ENCODE measurements at regions not wholly inside any gene's neighbourhood (a gene's known extent, or its start where the extent isn't known, plus 50 kb on each side); places are given as distances from the start of the nearest gene placed in this dataset.

- TF ChIP-seq, protein P1, sequence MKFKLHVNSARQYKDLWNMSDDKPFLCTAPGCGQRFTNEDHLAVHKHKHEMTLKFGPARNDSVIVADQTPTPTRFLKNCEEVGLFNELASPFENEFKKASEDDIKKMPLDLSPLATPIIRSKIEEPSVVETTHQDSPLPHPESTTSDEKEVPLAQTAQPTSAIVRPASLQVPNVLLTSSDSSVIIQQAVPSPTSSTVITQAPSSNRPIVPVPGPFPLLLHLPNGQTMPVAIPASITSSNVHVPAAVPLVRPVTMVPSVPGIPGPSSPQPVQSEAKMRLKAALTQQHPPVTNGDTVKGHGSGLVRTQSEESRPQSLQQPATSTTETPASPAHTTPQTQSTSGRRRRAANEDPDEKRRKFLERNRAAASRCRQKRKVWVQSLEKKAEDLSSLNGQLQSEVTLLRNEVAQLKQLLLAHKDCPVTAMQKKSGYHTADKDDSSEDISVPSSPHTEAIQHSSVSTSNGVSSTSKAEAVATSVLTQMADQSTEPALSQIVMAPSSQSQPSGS (IDR thresholded peaks at IDR 0.05; ENCODE audit: low read length): no peak
- TF ChIP-seq YY1 (IDR thresholded peaks at IDR 0.05; ENCODE audit: low read depth, low read length) (no peak), EGR1 (IDR thresholded peaks at IDR 0.05; ENCODE audit: borderline replicate concordance, low read depth, low read length) (no peak), CHD7 (IDR thresholded peaks at IDR 0.05; ENCODE audit: insufficient replicate concordance, low read length) (no peak)
These were observed 115.7 kb downstream of the UNC5CL start (continued) for GRCh38 chr6:40923326-40923725.
